GM12865 (cell line): ENCODE measurements at regions not wholly inside any gene's neighbourhood (a gene's known extent, or its start where the extent isn't known, plus 50 kb on each side); places are given as distances from the start of the nearest gene placed in this dataset.

Experiments
- DNase-seq: peaks from one replicate; pipeline ENCODE4 v3.0.0; 2010; ENCODE audit warnings: low read depth
- H3K4me3 ChIP-seq: 2 replicates; pipeline ENCODE4 v1.5.1; 2011; ENCODE audit warnings: mild to moderate bottlenecking, low read depth, low read length, control low read depth
- CTCF ChIP-seq: IDR thresholded peaks from 2 replicates; pipeline ENCODE4 v1.5.1; 2011; ENCODE audit warnings: low read length, control low read depth, low read depth, inconsistent platforms; ENCODE audit not compliant: insufficient read depth; ENCODE audit errors: missing control alignments

DNA sequence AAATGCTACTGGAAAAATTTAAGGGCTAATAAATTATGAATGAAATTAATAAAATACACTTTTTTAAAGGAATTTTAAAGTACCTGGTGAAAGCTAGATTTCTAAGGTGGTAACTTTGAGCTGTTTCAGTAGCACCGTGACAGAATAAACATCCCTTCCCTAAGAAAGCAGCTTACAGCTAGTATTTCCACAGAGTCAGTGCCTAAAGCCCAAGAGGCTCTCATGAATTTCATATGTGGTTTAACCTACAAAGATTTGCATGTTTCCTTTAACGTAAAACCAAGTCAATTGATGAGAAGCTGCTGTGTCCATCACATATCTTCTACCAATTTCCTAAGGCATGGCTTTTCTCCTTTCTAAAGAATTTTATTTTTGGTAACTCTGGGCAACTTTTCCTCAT, 56.8 kb downstream of the IFNG start:
- no peak for DNase-seq
- no peak for TF ChIP-seq CTCF
- H3K4me3 ChIP-seq = no peak overlapping the region

DNA sequence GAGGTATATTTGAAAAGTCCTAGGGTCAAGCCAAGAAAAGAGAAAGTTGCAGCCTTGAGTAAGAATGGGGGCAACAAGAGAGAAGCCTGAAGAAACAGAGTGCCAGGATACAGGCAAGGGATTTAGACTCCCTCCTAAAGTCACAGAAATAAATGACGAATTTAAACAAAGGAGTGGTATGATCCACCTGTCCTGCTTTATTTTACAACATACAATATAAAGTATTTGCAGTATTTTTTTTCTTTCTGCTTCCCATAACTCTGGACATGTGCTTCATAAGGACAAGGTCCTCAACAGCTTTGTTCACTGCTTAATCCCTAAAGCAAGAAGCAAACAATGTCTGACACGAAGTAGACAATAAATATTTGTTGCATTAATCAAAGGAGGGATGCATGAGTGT, 57.4 kb downstream of the IFNG start:
- H3K4me3 ChIP-seq = no peak overlapping the region
- no peak for TF ChIP-seq CTCF
- DNase-seq = no peak

DNA sequence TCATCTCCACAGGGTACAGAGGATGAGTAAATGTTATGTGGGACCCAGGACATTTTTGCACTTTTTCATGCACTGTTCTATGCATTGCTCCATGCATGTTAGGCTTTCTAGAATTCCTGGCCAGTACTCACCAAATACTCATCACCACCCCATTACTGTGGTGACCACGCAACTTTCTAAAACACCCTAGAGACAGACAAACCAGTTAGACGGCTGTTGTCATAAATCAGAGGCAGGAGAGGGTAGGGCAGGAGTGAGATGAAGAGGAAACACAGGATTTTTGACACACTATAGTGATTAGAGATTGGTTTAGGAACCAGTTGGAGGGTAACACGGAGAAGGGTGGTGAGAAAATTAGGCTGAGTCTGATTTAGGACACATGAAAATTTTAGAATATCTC, 59.3 kb downstream of the IFNG start:
- DNase-seq = no peak
- no peak for TF ChIP-seq CTCF
- H3K4me3 ChIP-seq = no peak overlapping the region

- H3K4me3 ChIP-seq = no peak overlapping the region
- no peak for DNase-seq
These were observed 60.6 kb downstream of the IFNG start for GRCh38 chr12:68098939-68099338.

GRCh38 chr12:68097386-68097785, 62.2 kb downstream of the IFNG start:
- no peak for TF ChIP-seq CTCF
- no peak overlapping the region for H3K4me3 ChIP-seq
- no peak for DNase-seq

More at GRCh38 chr12:68098939-68099338, 60.6 kb downstream of the IFNG start:
- TF ChIP-seq CTCF = no peak

GRCh38 chr12:68094645-68095395, 64.7 kb downstream of the IFNG start:
- no peak overlapping the region for H3K4me3 ChIP-seq
- no peak for TF ChIP-seq CTCF
- no peak for DNase-seq

- DNase-seq = no peak
- no peak for TF ChIP-seq CTCF
- no peak overlapping the region for H3K4me3 ChIP-seq
These were observed 65.3 kb downstream of the IFNG start for GRCh38 chr12:68094195-68094594.
